HuH-7 (cell line): ENCODE measurements at regions not wholly inside any gene's neighbourhood (a gene's known extent, or its start where the extent isn't known, plus 50 kb on each side); places are given as distances from the start of the nearest gene placed in this dataset.

Experiments
- DNase-seq: peaks from one replicate; pipeline ENCODE4 v3.0.0; 2011; ENCODE audit warnings: low spot score

- no peak for DNase-seq
Observed at GRCh38 chr4:128388352-128388630, 100.7 kb upstream of the PGRMC2 start.

GRCh38 chr4:128387600-128388351, 100.2 kb upstream of the PGRMC2 start:
- DNase-seq: no peak

- DNase-seq: no peak
Observed at GRCh38 chr4:128386761-128387599, 99.4 kb upstream of the PGRMC2 start.

GRCh38 chr4:128385683-128386304, 98.2 kb upstream of the PGRMC2 start:
- no peak for DNase-seq

- no peak for DNase-seq
Observed at GRCh38 chr4:128384765-128385598, 97.4 kb upstream of the PGRMC2 start.

- no peak for DNase-seq
Observed at GRCh38 chr4:128384091-128384520, 96.5 kb upstream of the PGRMC2 start.

- DNase-seq: no peak
Observed at GRCh38 chr4:128381748-128382559, 94.3 kb upstream of the PGRMC2 start.

GRCh38 chr4:128380306-128380705, 92.7 kb upstream of the PGRMC2 start:
- DNase-seq: no peak

- DNase-seq: peak; percentile 13
Observed at GRCh38 chr4:128379860-128380259, 92.2 kb upstream of the PGRMC2 start.

GRCh38 chr4:128378668-128379067, 91.1 kb upstream of the PGRMC2 start:
- no peak for DNase-seq

GRCh38 chr4:128376958-128377357, 89.3 kb upstream of the PGRMC2 start:
- no peak for DNase-seq

- DNase-seq: no peak
Observed at GRCh38 chr4:128376303-128376702, 88.7 kb upstream of the PGRMC2 start.

GRCh38 chr4:128373628-128374027, 86.0 kb upstream of the PGRMC2 start:
- DNase-seq: no peak

GRCh38 chr4:128371876-128372275, 84.3 kb upstream of the PGRMC2 start:
- no peak for DNase-seq

- no peak for DNase-seq
Observed at GRCh38 chr4:128371001-128371777, 83.6 kb upstream of the PGRMC2 start.

GRCh38 chr4:128366212-128366611, 78.6 kb upstream of the PGRMC2 start:
- DNase-seq: no peak

- DNase-seq: no peak
Observed at GRCh38 chr4:128364565-128364964, 77.0 kb upstream of the PGRMC2 start.

- no peak for DNase-seq
Observed at GRCh38 chr4:128363966-128364365, 76.4 kb upstream of the PGRMC2 start.

- no peak for DNase-seq
Observed at GRCh38 chr4:128362760-128363159, 75.1 kb upstream of the PGRMC2 start.

GRCh38 chr4:128359422-128359821, 71.8 kb upstream of the PGRMC2 start:
- DNase-seq: no peak

- DNase-seq: no peak
Observed at GRCh38 chr4:128358913-128359279, 71.3 kb upstream of the PGRMC2 start.
